ENCODE measurements at regions not wholly inside any gene's neighbourhood (a gene's known extent, or its start where the extent isn't known, plus 50 kb on each side); places are given as distances from the start of the nearest gene placed in this dataset.
"Not testable (repeated sequence)": the region's sequence is repeated elsewhere in the genome, so short reads cannot be mapped to it uniquely, and the experiment has no call there.

GRCh38 chr7:142507799-142508198 is 241.5 kb upstream of the PRSS1 start:
- no peaks in the 10 kb centered on the region for H3K36me3 ChIP-seq
- H3K9me3 ChIP-seq, result no peaks in the 10 kb centered on the region
- TF ChIP-seq CTCF (IDR thresholded peaks at IDR 0.05), result no peak
- H3K4me3 ChIP-seq, result no peak overlapping the region
- H3K27ac ChIP-seq, result peak overlapping the region in 1 of 2 donors; percentile 38
- intact Hi-C loops (cut with DNase I; ENCODE audit: low total_unique reads), result no loop called here
- DNase-seq (ENCODE audit: low spot score in 2 of 2), result no peak
- no peaks in the 10 kb centered on the region for H3K27me3 ChIP-seq
- H3K4me1 ChIP-seq, result no peaks in the 10 kb centered on the region

DNA sequence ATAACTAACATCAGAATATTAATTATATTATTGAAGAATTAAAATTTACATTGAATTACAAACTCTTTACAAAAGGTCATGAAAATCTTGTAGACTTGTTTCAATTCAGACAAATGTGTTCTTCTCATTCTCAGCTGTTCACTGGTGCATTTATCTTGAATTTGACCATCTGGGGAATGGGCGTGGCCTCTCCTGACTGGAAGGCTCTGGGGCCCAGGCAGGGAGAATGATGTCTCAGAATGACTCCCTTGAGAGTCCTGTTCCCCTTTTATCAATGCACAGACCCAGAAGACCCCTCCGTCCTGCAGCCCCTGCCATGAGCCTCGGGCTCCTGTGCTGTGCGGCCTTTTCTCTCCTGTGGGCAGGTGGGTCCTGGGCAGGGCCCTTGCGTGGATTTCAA is 242.2 kb upstream of the PRSS1 start:
- H3K9me3 ChIP-seq; intact Hi-C loops (cut with DNase I; ENCODE audit: low total_unique reads); H3K27me3 ChIP-seq; H3K36me3 ChIP-seq; H3K27ac ChIP-seq; H3K4me1 ChIP-seq; DNase-seq (ENCODE audit: low spot score in 2 of 2); H3K4me3 ChIP-seq: not testable (repeated sequence)

DNA sequence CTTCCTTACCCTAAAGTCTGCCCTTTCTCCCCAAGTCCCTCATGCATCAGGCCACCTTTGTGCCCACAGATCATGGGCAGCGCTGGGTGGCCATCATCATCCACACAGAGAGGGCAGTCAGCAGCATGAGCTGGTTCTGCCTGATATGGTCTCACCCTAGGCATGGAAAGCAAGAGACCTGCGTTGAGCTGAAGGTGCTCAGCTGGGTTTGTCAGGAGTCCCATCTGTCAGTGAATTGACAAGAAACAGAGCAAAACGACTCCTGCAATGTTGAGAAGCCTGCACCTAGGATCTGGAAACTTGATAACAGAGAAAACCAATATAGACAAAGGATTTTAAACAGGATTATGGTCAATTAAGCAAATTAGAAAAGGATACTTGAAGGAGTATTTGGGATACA is 242.7 kb upstream of the PRSS1 start:
- no peaks in the 10 kb centered on the region for H3K9me3 ChIP-seq
- H3K36me3 ChIP-seq, result no peaks in the 10 kb centered on the region
- no peak for DNase-seq (ENCODE audit: low spot score in 2 of 2)
- no peaks in the 10 kb centered on the region for H3K27me3 ChIP-seq
- no peak overlapping the region for H3K27ac ChIP-seq
- no peaks in the 10 kb centered on the region for H3K4me1 ChIP-seq
- H3K4me3 ChIP-seq, result no peak overlapping the region
- intact Hi-C loops (cut with DNase I; ENCODE audit: low total_unique reads), result no loop called here
- TF ChIP-seq POLR2A (IDR thresholded peaks at IDR 0.05), result no peak
- no peak for TF ChIP-seq CTCF (IDR thresholded peaks at IDR 0.05)
- TF ChIP-seq POLR2AphosphoS5 (IDR thresholded peaks at IDR 0.05), result no peak

- H3K4me3 ChIP-seq; H3K27me3 ChIP-seq; H3K27ac ChIP-seq; H3K36me3 ChIP-seq; H3K9me3 ChIP-seq; H3K4me1 ChIP-seq; intact Hi-C loops (cut with DNase I; ENCODE audit: low total_unique reads); DNase-seq (ENCODE audit: low spot score in 2 of 2): not testable (repeated sequence)
These were observed 245.3 kb upstream of the PRSS1 start for GRCh38 chr7:142503949-142504348.

DNA sequence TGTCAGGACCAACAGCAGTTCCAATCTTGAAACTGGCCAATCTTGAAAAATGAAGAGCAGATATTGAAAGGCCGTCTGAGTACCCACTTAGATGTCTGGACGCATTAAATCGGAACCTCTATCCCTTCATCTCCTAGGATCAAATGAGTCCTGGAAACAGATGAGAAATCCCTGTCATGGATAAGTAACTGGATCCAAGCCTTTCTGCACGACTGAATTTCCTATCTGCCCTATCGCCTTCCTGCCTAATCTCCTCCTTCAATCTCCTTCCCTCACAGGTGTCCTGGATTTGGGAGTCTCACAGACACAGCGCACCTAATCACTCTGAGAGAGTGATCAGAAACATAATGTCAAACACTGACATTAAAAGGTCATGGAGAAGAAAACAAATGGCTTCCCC is 245.2 kb upstream of the PRSS58 start:
- TF ChIP-seq POLR2AphosphoS5 (IDR thresholded peaks at IDR 0.05), result no peak
- H3K27me3 ChIP-seq, result no peaks in the 10 kb centered on the region
- intact Hi-C loops (cut with DNase I; ENCODE audit: low total_unique reads), result no loop called here
- H3K27ac ChIP-seq, result no peak overlapping the region
- no peaks in the 10 kb centered on the region for H3K36me3 ChIP-seq
- H3K4me1 ChIP-seq, result no peaks in the 10 kb centered on the region
- no peaks in the 10 kb centered on the region for H3K9me3 ChIP-seq
- no peak for DNase-seq (ENCODE audit: low spot score in 2 of 2)
- H3K4me3 ChIP-seq, result no peak overlapping the region

GRCh38 chr7:142501434-142501833 is 243.6 kb upstream of the PRSS58 start:
- Histone ChIP-seq H3K27ac (no peak overlapping the region), H3K27me3 (no peaks in the 10 kb centered on the region), H3K4me1 (peaks cover 0 to 4% of the 10 kb centered on the region in 2 donors), H3K9me3 (no peaks in the 10 kb centered on the region), H3K4me3 (no peak overlapping the region), H3K36me3 (no peaks in the 10 kb centered on the region)
- intact Hi-C loops (cut with DNase I; ENCODE audit: low total_unique reads), result no loop called here
- TF ChIP-seq POLR2A (IDR thresholded peaks at IDR 0.05) (no peak), CTCF (IDR thresholded peaks at IDR 0.05) (no peak), POLR2AphosphoS5 (IDR thresholded peaks at IDR 0.05) (no peak)
- no peak for DNase-seq (ENCODE audit: low spot score in 2 of 2)

GRCh38 chr7:142500366-142500765 is 242.5 kb upstream of the PRSS58 start:
- Histone ChIP-seq H3K9me3 (no peaks in the 10 kb centered on the region), H3K27ac (no peak overlapping the region), H3K27me3 (no peaks in the 10 kb centered on the region), H3K36me3 (no peaks in the 10 kb centered on the region), H3K4me3 (no peak overlapping the region), H3K4me1 (peaks cover 0 to 5% of the 10 kb centered on the region in 2 donors)
- no peak for TF ChIP-seq POLR2AphosphoS5 (IDR thresholded peaks at IDR 0.05)
- no peak for TF ChIP-seq CTCF (IDR thresholded peaks at IDR 0.05)
- TF ChIP-seq POLR2A (IDR thresholded peaks at IDR 0.05), result no peak
- intact Hi-C loops (cut with DNase I; ENCODE audit: low total_unique reads), result no loop called here
- no peak for DNase-seq (ENCODE audit: low spot score in 2 of 2)

Data from breast epithelium (tissue), 4 donors.